ENCODE measurements at regions not wholly inside any gene's neighbourhood (a gene's known extent, or its start where the extent isn't known, plus 50 kb on each side); places are given as distances from the start of the nearest gene placed in this dataset.
"Not testable (repeated sequence)": the region's sequence is repeated elsewhere in the genome, so short reads cannot be mapped to it uniquely, and the experiment has no call there.

DNA sequence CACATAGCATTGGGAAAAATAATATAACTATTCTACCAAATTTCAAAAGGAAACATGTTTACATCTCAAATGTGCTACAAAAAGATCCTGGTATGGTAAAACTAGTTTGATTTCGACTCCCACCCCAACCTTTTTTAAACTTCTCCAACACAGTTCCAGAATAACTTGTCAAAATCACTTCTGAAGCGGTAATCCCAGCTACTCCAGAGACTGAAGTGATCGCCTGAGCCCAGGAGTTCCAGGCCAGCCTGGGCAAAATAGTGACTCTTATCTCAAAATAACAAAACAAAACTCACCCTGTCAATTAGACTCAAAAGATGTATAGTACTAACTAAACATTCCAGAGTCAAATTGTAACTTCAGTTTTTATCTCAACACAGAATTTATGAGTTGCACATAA, 71.3 kb upstream of the RNF38 start:
- TF ChIP-seq, protein P1, sequence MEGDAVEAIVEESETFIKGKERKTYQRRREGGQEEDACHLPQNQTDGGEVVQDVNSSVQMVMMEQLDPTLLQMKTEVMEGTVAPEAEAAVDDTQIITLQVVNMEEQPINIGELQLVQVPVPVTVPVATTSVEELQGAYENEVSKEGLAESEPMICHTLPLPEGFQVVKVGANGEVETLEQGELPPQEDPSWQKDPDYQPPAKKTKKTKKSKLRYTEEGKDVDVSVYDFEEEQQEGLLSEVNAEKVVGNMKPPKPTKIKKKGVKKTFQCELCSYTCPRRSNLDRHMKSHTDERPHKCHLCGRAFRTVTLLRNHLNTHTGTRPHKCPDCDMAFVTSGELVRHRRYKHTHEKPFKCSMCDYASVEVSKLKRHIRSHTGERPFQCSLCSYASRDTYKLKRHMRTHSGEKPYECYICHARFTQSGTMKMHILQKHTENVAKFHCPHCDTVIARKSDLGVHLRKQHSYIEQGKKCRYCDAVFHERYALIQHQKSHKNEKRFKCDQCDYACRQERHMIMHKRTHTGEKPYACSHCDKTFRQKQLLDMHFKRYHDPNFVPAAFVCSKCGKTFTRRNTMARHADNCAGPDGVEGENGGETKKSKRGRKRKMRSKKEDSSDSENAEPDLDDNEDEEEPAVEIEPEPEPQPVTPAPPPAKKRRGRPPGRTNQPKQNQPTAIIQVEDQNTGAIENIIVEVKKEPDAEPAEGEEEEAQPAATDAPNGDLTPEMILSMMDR (conservative IDR thresholded peaks at IDR 0.05): no peak
- H3K36me3 Mint-ChIP-seq: peaks cover 3% of the 10 kb centered on the region
- H3K27me3 Mint-ChIP-seq: no peaks in the 10 kb centered on the region
- H3K4me1 Mint-ChIP-seq (ENCODE audit: unreplicated experiment): peaks cover 7% of the 10 kb centered on the region
- no peak overlapping the region for H3K4me3 Mint-ChIP-seq
- peak overlapping the region; percentile 63 for H3K27ac Mint-ChIP-seq
- H3K9me3 Mint-ChIP-seq: no peaks in the 10 kb centered on the region
- DNase-seq (ENCODE audit: extremely low spot score, unreplicated experiment): no peak

DNA sequence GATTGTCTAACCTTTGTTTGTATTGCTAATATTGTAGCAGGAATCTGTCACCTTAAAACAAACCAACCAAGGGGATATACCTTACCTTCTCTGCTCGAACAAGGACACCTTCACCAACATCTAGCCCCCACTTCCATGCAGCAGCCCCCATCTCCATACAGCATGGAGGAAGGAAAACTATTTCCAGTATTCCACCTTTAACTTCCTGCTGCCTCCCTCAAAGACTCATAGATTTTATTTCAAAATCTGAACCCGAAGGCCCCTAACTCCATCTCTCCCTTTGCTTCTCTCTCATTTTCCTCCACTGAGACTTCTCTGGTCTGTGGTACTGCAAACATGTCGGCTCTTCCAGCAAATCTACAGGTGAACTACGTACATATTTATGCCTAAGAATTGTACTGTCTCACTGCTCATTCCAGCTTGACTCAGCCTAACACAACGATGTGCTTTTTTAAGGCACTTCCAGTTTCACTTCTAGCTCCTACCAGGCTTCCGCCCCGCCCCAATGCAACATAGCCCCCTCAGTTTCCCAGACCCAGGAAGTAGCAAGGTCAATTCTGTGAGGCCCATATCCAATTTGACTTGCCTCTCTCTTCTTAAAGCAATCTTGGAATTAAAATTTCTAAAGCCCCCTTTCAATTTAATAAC, 70.7 kb upstream of the RNF38 start:
- no peak overlapping the region for H3K4me3 Mint-ChIP-seq
- no peaks in the 10 kb centered on the region for H3K9me3 Mint-ChIP-seq
- H3K4me1 Mint-ChIP-seq (ENCODE audit: unreplicated experiment): peaks cover 7% of the 10 kb centered on the region
- H3K27ac Mint-ChIP-seq: peak overlapping the region; percentile 63
- no peaks in the 10 kb centered on the region for H3K27me3 Mint-ChIP-seq
- peaks cover 3% of the 10 kb centered on the region for H3K36me3 Mint-ChIP-seq
- DNase-seq (ENCODE audit: extremely low spot score, unreplicated experiment): no peak
- TF ChIP-seq, protein P1 (conservative IDR thresholded peaks at IDR 0.05): no peak

DNA sequence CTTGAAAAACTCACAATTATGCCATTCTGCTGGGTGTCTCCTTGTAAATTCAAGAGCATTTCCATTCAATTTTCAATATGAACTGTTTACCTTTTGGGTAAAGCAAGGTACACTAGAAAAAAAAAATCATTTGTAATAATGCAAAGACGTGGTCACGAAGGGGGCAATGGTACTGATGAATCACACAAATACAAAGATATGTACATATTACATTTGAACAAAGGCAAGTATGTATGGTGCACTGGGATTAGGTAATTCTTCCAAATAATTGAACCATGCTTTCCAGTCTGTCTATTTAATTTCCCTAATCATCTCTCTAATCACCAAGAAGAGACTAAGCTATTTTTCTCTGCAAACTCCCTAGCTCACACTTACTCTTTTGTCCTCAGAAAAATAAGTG, 63.4 kb upstream of the RNF38 start:
- peaks cover 12% of the 10 kb centered on the region for H3K36me3 Mint-ChIP-seq
- no peak for DNase-seq (ENCODE audit: extremely low spot score, unreplicated experiment)
- TF ChIP-seq, protein P1 (conservative IDR thresholded peaks at IDR 0.05): no peak
- no peak overlapping the region for H3K27ac Mint-ChIP-seq
- H3K9me3 Mint-ChIP-seq: no peaks in the 10 kb centered on the region
- H3K4me1 Mint-ChIP-seq (ENCODE audit: unreplicated experiment): peaks cover 8% of the 10 kb centered on the region
- no peaks in the 10 kb centered on the region for H3K27me3 Mint-ChIP-seq
- no peak overlapping the region for H3K4me3 Mint-ChIP-seq

DNA sequence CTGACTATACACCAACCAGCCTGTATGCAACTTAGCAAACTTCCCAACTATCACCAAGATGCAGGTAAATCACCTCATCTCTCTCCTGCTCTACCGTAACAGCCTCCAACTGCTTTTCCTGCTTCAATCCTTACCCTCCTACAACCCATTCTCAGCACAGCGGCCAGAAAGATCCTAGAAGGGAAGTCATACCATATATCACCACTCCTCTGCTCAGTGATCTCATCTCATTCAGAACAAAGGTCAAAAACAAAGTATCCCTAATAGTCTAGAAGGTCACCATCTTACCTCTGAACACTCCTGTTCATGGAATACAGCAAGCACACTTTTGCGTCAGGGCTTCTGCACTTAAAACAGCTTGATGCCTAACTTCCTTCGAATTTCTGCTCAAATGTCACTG, 62.2 kb upstream of the RNF38 start:
- Mint-ChIP-seq H3K27ac (no peak overlapping the region), H3K9me3 (no peaks in the 10 kb centered on the region), H3K4me1 (ENCODE audit: unreplicated experiment) (peaks cover 10% of the 10 kb centered on the region), H3K27me3 (no peaks in the 10 kb centered on the region), H3K36me3 (peaks cover 16% of the 10 kb centered on the region), H3K4me3 (no peak overlapping the region)
- TF ChIP-seq, protein P1 (conservative IDR thresholded peaks at IDR 0.05): no peak
- no peak for DNase-seq (ENCODE audit: extremely low spot score, unreplicated experiment)

DNA sequence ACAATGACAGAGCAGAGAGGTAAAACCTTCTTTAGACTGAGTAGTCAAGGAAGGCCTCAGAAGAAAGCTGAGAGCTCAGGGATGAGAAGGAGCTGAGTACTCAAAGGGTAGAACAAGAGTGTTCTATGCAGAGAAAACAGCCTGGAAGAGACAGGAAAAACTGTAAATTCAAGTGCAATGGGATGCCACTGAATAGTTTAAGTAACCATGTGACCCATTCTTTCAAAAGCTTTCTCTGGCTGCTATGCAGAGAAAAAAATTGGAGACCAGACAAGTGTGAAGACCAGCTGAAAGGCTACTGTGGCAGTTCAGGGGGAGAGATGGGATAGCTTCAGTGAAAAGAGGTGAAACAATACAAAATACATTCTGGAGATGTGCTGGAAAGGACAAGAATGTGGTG, 61.3 kb upstream of the RNF38 start:
- Mint-ChIP-seq H3K4me1 (ENCODE audit: unreplicated experiment) (peaks cover 14% of the 10 kb centered on the region), H3K36me3 (peaks cover 16% of the 10 kb centered on the region), H3K27ac (no peak overlapping the region), H3K9me3 (no peaks in the 10 kb centered on the region), H3K27me3 (no peaks in the 10 kb centered on the region), H3K4me3 (no peak overlapping the region)
- no peak for DNase-seq (ENCODE audit: extremely low spot score, unreplicated experiment)
- TF ChIP-seq, protein P1 (conservative IDR thresholded peaks at IDR 0.05): no peak

DNA sequence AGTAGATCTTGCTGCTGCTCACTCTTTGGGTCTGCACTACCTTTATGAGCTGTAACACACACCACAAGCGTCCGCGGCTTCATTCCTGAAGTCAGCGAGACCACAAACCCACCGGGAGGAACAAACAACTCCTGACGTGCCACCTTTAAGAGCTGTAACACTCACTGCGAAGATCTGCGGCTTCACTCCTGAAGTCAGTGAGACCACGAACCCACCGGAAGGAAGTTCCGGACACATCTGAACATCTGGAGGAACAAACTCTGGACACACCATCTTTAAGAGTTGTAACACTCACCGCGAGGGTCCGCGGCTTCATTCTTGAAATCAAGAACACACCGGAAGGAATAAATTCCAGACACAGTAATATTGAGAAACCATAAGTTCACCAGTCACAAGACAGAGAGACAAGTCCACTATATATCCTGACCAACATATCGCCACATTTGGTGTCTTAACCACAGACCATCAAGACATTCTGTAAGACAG, 58.4 kb upstream of the RNF38 start:
- H3K4me1 Mint-ChIP-seq (ENCODE audit: unreplicated experiment): peaks cover 14% of the 10 kb centered on the region
- not testable (repeated sequence) for H3K27me3 Mint-ChIP-seq; H3K27ac Mint-ChIP-seq; DNase-seq (ENCODE audit: extremely low spot score, unreplicated experiment); H3K36me3 Mint-ChIP-seq; H3K4me3 Mint-ChIP-seq; H3K9me3 Mint-ChIP-seq
